HepG2 (cell line): ENCODE measurements at regions not wholly inside any gene's neighbourhood (a gene's known extent, or its start where the extent isn't known, plus 50 kb on each side); places are given as distances from the start of the nearest gene placed in this dataset.

Experiments used
- ATAC-seq: fragments of 200-7000 bp; cut with Tn5 transposase; 3 replicates; pipeline ENCODE4 v1.9.1; 2020; ENCODE audit warnings: mild to moderate bottlenecking, moderate library complexity
- BruUV-seq: library from RNA; stranded (reverse); fragments of 400-500 nt; replicated peaks from 2 replicates; lab custom pipeline; 2021; lab: Mats Ljungman, UMichigan
- CTCF ChIA-PET: fragments of 300-600 bp; formaldehyde crosslinking; extraction: SDS; loops from one replicate; lab custom pipeline; 2021; ENCODE audit warnings: low total read pairs, inconsistent platforms, low intra/inter-chr PET ratio; lab: Yijun Ruan, JAX
- POLR2A ChIA-PET: fragments of 350-600 bp; sonication (Branson Sonifier 250); formaldehyde crosslinking; loops from one replicate; lab custom pipeline; 2020; ENCODE audit warnings: antibody characterized with exemption, inconsistent platforms; lab: Yijun Ruan, JAX
- DNase-seq: peaks from one replicate; pipeline ENCODE4 v3.0.0-alpha.2; 2015; ENCODE audit warnings: low spot score
- FAIRE-seq: peaks from 3 replicates; lab custom pipeline; 2011; peaks lifted over from hg19 to GRCh38; lab: Jason Lieb, UNC
- H2AFZ ChIP-seq: one replicate; pipeline ENCODE4 v1.6.1; 2011; ENCODE audit warnings: low read length, inconsistent platforms
- H3K27ac ChIP-seq: fragments of 300-600 bp; 3 replicates; pipeline ENCODE4 v1.8.0; 2011; ENCODE audit warnings: mixed run types, mild to moderate bottlenecking, mixed read lengths, low read length, inconsistent platforms; ENCODE audit not compliant: insufficient read depth; ENCODE audit errors: extremely low read length
- H3K27me3 ChIP-seq, 2 experiments: fragments of 200-600 bp in 1 of 2; 2 replicates in 1 of 2; 3 replicates in 1 of 2; pipeline versions ENCODE4 v1.6.0 to v1.8.0; 2011; ENCODE audit warnings: low read length in 2 of 2, mild to moderate bottlenecking in 2 of 2, moderate library complexity in 2 of 2, inconsistent platforms in 1 of 2; ENCODE audit not compliant: insufficient read depth in 2 of 2, control insufficient read depth in 1 of 2
- H3K36me3 ChIP-seq, 2 experiments: fragments of 200-600 bp in 1 of 2; replicated peaks in 1 of 2; 2 replicates in 1 of 2; 3 replicates in 1 of 2; pipeline versions ENCODE4 v1.5.1 to v1.8.0; 2011; ENCODE audit warnings: low read length in 2 of 2, inconsistent platforms in 1 of 2; ENCODE audit not compliant: insufficient read depth in 2 of 2, control insufficient read depth in 1 of 2
- H3K4me1 ChIP-seq: 2 replicates; pipeline ENCODE4 v1.5.1; 2012; ENCODE audit warnings: low read length, inconsistent platforms; ENCODE audit not compliant: insufficient read depth
- H3K4me2 ChIP-seq: 2 replicates; pipeline ENCODE4 v1.6.0; 2011; ENCODE audit warnings: low read depth, low read length, inconsistent platforms
- H3K4me3 ChIP-seq, 3 experiments: fragments of 200-600 bp in 1 of 3; sonication (generic), shearing (Covaris generic) in 1 of 3; replicated peaks in 1 of 3; 2 replicates each; pipeline ENCODE4 v1.5.1; 2011 to 2016; ENCODE audit warnings: low read length in 3 of 3, inconsistent platforms in 2 of 3, low read depth in 2 of 3, mild to moderate bottlenecking in 2 of 3, control low read depth in 1 of 3, mixed read lengths in 1 of 3; ENCODE audit not compliant: insufficient read depth in 1 of 3
- H3K79me2 ChIP-seq: one replicate; pipeline ENCODE4 v1.6.1; 2011; ENCODE audit warnings: low read length, inconsistent platforms; ENCODE audit not compliant: insufficient read depth
- H3K9ac ChIP-seq: 2 replicates; pipeline ENCODE4 v1.6.0; 2011; ENCODE audit warnings: mild to moderate bottlenecking, low read depth, low read length, inconsistent platforms; ENCODE audit not compliant: insufficient read depth
- H3K9me3 ChIP-seq: 2 replicates; pipeline ENCODE4 v1.5.1; 2012; ENCODE audit warnings: mild to moderate bottlenecking, low read length
- H4K20me1 ChIP-seq: 2 replicates; pipeline ENCODE4 v1.6.0; 2011; ENCODE audit warnings: inconsistent platforms, mild to moderate bottlenecking, low read length, moderate library complexity; ENCODE audit not compliant: insufficient read depth
- GATAD2A ChIP-seq: IDR thresholded peaks from 2 replicates; pipeline ENCODE4 v1.6.1; 2016
- JDP2 ChIP-seq: sonication (generic); formaldehyde crosslinking; IDR thresholded peaks from 2 replicates; pipeline ENCODE4 v1.8.1; 2022; ENCODE audit warnings: missing genetic modification reagents, borderline replicate concordance
- KAT2B ChIP-seq: fragments of 150-350 bp; IDR thresholded peaks from 2 replicates; pipeline ENCODE4 v1.6.1; 2014; ENCODE audit warnings: low read depth, low read length, borderline replicate concordance
- KMT2A ChIP-seq: sonication (generic); formaldehyde crosslinking; IDR thresholded peaks from 2 replicates; pipeline ENCODE4 v1.4.0; 2020; ENCODE audit warnings: missing genetic modification reagents
- NCOA2 ChIP-seq: sonication (generic); formaldehyde crosslinking; IDR thresholded peaks from 2 replicates; pipeline ENCODE4 v1.8.0; 2022; ENCODE audit warnings: inconsistent platforms
- RNF2 ChIP-seq: fragments of 450-650 bp; conservative IDR thresholded peaks from 2 replicates; pipeline ENCODE4 v1.6.1; 2016; ENCODE audit warnings: low read depth
- RORA ChIP-seq: sonication (generic); formaldehyde crosslinking; IDR thresholded peaks from 2 replicates; pipeline ENCODE4 v1.5.0; 2020; ENCODE audit warnings: mild to moderate bottlenecking, missing genetic modification reagents, moderate library complexity
- SETDB1 ChIP-seq: sonication (generic); formaldehyde crosslinking; IDR thresholded peaks from 2 replicates; pipeline ENCODE4 v1.5.1; 2020; ENCODE audit warnings: missing genetic modification reagents, mild to moderate bottlenecking, borderline replicate concordance
- TRAFD1 ChIP-seq: sonication (generic); formaldehyde crosslinking; IDR thresholded peaks from 2 replicates; pipeline ENCODE4 v1.5.1; 2020; ENCODE audit warnings: missing genetic modification reagents, mild to moderate bottlenecking, borderline replicate concordance
- ZBTB10 ChIP-seq: sonication (generic); formaldehyde crosslinking; IDR thresholded peaks from 2 replicates; pipeline ENCODE4 v1.4.0; 2020; ENCODE audit warnings: missing genetic modification reagents, borderline replicate concordance
- ZBTB33 ChIP-seq: sonication (generic); formaldehyde crosslinking; IDR thresholded peaks from 2 replicates; pipeline ENCODE4 v1.4.0; 2020; ENCODE audit warnings: missing genetic modification reagents
- ZFP41 ChIP-seq: sonication (generic); formaldehyde crosslinking; IDR thresholded peaks from 2 replicates; pipeline ENCODE4 v1.4.0; 2020; ENCODE audit warnings: mild to moderate bottlenecking, missing genetic modification reagents, borderline replicate concordance
- ZNF205 ChIP-seq: IDR thresholded peaks from 2 replicates; pipeline ENCODE4 v1.6.1; 2018; ENCODE audit warnings: missing biosample characterization, missing genetic modification reagents
- ZNF326 ChIP-seq: sonication (generic); formaldehyde crosslinking; IDR thresholded peaks from 2 replicates; pipeline ENCODE4 v1.4.0; 2020; ENCODE audit warnings: missing genetic modification reagents, borderline replicate concordance
- ZNF777 ChIP-seq: sonication (generic); formaldehyde crosslinking; IDR thresholded peaks from 2 replicates; pipeline ENCODE4 v1.4.0; 2020; ENCODE audit warnings: missing genetic modification reagents
- ZNF792 ChIP-seq: IDR thresholded peaks from 2 replicates; pipeline ENCODE4 v1.6.1; 2016
- ZNF800 ChIP-seq: sonication (generic); formaldehyde crosslinking; IDR thresholded peaks from 2 replicates; pipeline ENCODE4 v1.4.0; 2020; ENCODE audit warnings: missing genetic modification reagents
- WGBS: methylation state at CpG from one replicate; pipeline ENCODE4 v1.1.6; 2017; ENCODE audit warnings: low lambda C conversion rate; 5-methylcytosine and 5-hydroxymethylcytosine counted together
- in situ Hi-C: cut with HindIII; loops from 2 replicates; pipeline ENCODE4 v1.10.0; 2017; ENCODE audit warnings: low pct_unique_long_range_greater_than_20kb; ENCODE audit not compliant: extremely low pct_ligation_motif_present
- intact Hi-C: fragments of 100-400 bp; cut with micrococcal nuclease; formaldehyde crosslinking; loops from one replicate; pipeline ENCODE4 v1.10.0; 2022; ENCODE audit not compliant: unreplicated experiment

- TF ChIP-seq ZBTB10 (CRISPR knock-in tag): no peak
- TF ChIP-seq RORA (CRISPR knock-in tag): no peak
- no peak for TF ChIP-seq NCOA2 (CRISPR knock-in tag)
- TF ChIP-seq JDP2 (CRISPR knock-in tag): no peak
- TF ChIP-seq KAT2B: no peak
- TF ChIP-seq ZBTB33: no peak
Observed at GRCh38 chr3:117885011-117885441, 1149.6 kb downstream of the IGSF11 start (continued).

- ChIA-PET CTCF (no interaction called here), POLR2A (no interaction called here)
- Histone ChIP-seq H3K4me1 (no peaks in the 10 kb centered on the region), H3K9ac (no peak overlapping the region), H3K9me3 (no peaks in the 10 kb centered on the region), H3K27me3 (no peaks in the 10 kb centered on the region), H3K4me3 (no peak overlapping the region), H3K79me2 (no peaks in the 10 kb centered on the region), H3K36me3 (no peaks in the 10 kb centered on the region), H3K27ac (no peak overlapping the region), H2AFZ (no peak overlapping the region), H3K4me2 (no peak overlapping the region), H4K20me1 (no peaks in the 10 kb centered on the region)
- DNase-seq (no peak), ATAC-seq (no peak), FAIRE-seq (no peak)
- WGBS: 1% methylated on average over 3 of the region's 3 CpGs
- in situ Hi-C loops: no loop called here
- intact Hi-C loops: no loop called here
- no TSS peak for BruUV-seq
- no peak for TF ChIP-seq KMT2A
- TF ChIP-seq GATAD2A (CRISPR knock-in tag): no peak
- TF ChIP-seq SETDB1: no peak
- no peak for TF ChIP-seq ZNF326 (CRISPR knock-in tag)
- TF ChIP-seq ZNF777 (CRISPR knock-in tag): no peak
- TF ChIP-seq ZNF792 (CRISPR knock-in tag): no peak
- TF ChIP-seq ZNF205 (CRISPR knock-in tag): no peak
- no peak for TF ChIP-seq ZFP41 (CRISPR knock-in tag)
- TF ChIP-seq TRAFD1 (CRISPR knock-in tag): no peak
- no peak for TF ChIP-seq ZNF800 (CRISPR knock-in tag)
- no peak for TF ChIP-seq RNF2
Observed at GRCh38 chr3:117886147-117886546, 1148.5 kb downstream of the IGSF11 start.
